HUES6 (cell line): ENCODE measurements at regions not wholly inside any gene's neighbourhood (a gene's known extent, or its start where the extent isn't known, plus 50 kb on each side); places are given as distances from the start of the nearest gene placed in this dataset.
A peak's percentile ranks its signal among the peaks of the same experiment; 100 is the strongest.

Experiments used
- H3K27ac ChIP-seq: 2 replicates; pipeline ENCODE4 v1.7.0; 2013; ENCODE audit warnings: low read depth, mild to moderate bottlenecking, low read length, inconsistent platforms
- H3K27me3 ChIP-seq: 2 replicates; pipeline ENCODE4 v1.6.1; 2013; ENCODE audit warnings: low read length; ENCODE audit not compliant: control insufficient read depth, insufficient read depth
- H3K36me3 ChIP-seq: 2 replicates; pipeline ENCODE4 v1.6.1; 2013; ENCODE audit warnings: low read length; ENCODE audit not compliant: control insufficient read depth, insufficient read depth
- H3K4me1 ChIP-seq: 2 replicates; pipeline ENCODE4 v1.6.1; 2013; ENCODE audit warnings: low read length; ENCODE audit not compliant: control insufficient read depth, insufficient read depth
- H3K4me3 ChIP-seq: 2 replicates; pipeline ENCODE4 v1.5.1; 2013; ENCODE audit warnings: low read depth, low read length
- H3K9ac ChIP-seq: one replicate; pipeline ENCODE4 v1.6.1; 2013; ENCODE audit warnings: mild to moderate bottlenecking, low read length
- H3K9me3 ChIP-seq: 2 replicates; pipeline ENCODE4 v1.6.1; 2013; ENCODE audit warnings: low read depth, low read length; ENCODE audit not compliant: control insufficient read depth, insufficient read depth

GRCh38 chr6:94394822-94395221 is 975.5 kb upstream of the EPHA7 start:
- no peak overlapping the region for H3K9ac ChIP-seq
- H3K36me3 ChIP-seq, result no peaks in the 10 kb centered on the region
- H3K27ac ChIP-seq, result no peak overlapping the region
- no peak overlapping the region for H3K4me3 ChIP-seq
- no peaks in the 10 kb centered on the region for H3K9me3 ChIP-seq
- H3K4me1 ChIP-seq, result no peaks in the 10 kb centered on the region
- H3K27me3 ChIP-seq, result no peaks in the 10 kb centered on the region

GRCh38 chr6:94389218-94389617 is 969.9 kb upstream of the EPHA7 start:
- H3K36me3 ChIP-seq, result no peaks in the 10 kb centered on the region
- H3K27me3 ChIP-seq, result no peaks in the 10 kb centered on the region
- H3K4me1 ChIP-seq, result no peaks in the 10 kb centered on the region
- H3K27ac ChIP-seq, result no peak overlapping the region
- H3K9me3 ChIP-seq, result no peaks in the 10 kb centered on the region
- no peak overlapping the region for H3K4me3 ChIP-seq
- H3K9ac ChIP-seq, result no peak overlapping the region

DNA sequence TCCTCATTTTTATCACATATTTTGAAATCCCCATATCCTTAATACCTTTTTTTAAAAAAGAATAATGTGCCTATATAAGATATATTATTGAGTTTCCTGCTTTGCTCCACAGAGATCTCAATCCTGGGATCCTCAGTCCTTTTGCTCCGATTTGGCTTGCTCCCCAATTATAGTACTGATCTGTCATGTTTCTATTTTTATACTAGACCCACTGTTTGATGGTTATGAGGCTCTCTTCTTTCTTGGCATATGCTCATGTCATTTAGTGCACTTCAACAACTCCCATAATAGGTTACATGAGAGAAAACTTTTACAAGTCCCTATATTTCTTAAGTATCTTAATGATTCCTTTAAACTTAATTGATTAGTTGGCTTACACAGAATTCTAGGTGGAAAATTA is 958.5 kb upstream of the EPHA7 start:
- Histone ChIP-seq H3K9ac (no peak overlapping the region), H3K4me1 (no peaks in the 10 kb centered on the region), H3K27ac (no peak overlapping the region), H3K9me3 (0 out of 2 replicates have a peak, but pooled peaks cover 2% of the 10 kb centered on the region), H3K4me3 (no peak overlapping the region), H3K36me3 (no peaks in the 10 kb centered on the region), H3K27me3 (no peaks in the 10 kb centered on the region)

DNA sequence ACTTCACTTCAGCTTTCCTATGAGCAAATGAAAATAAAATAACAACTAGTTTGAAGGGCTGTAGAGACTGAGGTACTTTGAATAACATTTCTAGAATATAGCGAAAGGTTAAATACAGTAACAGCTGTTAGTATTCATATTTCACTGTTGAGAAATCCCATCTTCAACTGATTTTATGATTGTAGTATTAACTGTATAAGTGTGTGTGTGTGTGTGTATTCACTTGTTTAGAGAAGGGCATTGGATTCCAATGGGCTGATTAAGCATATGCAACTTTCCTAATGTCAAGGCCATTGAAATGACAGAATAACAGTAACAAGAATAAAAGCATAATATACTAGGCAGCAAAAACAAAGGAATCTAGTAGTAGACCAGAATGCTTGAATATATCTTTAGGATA is 957.5 kb upstream of the EPHA7 start:
- no peaks in the 10 kb centered on the region for H3K27me3 ChIP-seq
- H3K4me3 ChIP-seq, result no peak overlapping the region
- no peaks in the 10 kb centered on the region for H3K36me3 ChIP-seq
- H3K9me3 ChIP-seq, result 0 out of 2 replicates have a peak, but pooled peaks cover 2% of the 10 kb centered on the region
- H3K9ac ChIP-seq, result no peak overlapping the region
- no peaks in the 10 kb centered on the region for H3K4me1 ChIP-seq
- no peak overlapping the region for H3K27ac ChIP-seq

DNA sequence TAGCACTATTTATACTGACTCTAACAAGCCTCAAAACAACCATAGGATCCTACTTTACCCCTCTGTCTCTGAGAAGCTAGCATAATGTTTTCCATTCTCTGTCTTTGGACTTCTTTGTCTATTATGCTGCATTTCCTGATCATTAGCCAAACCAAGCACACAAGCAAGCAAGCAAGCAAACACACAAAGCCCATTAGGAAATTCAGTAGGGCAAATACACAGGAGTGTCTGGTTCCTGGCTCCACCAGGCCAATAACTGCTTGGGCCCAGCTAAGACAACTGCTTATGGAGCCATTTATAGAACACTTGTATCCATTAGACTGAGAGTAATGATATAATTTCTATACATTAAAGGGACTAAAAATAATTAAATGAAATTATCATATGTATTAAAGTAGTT is 952.9 kb upstream of the EPHA7 start:
- Histone ChIP-seq H3K27ac (no peak overlapping the region), H3K36me3 (no peaks in the 10 kb centered on the region), H3K4me3 (no peak overlapping the region), H3K9me3 (no peaks in the 10 kb centered on the region), H3K4me1 (no peaks in the 10 kb centered on the region), H3K27me3 (no peaks in the 10 kb centered on the region), H3K9ac (no peak overlapping the region)

DNA sequence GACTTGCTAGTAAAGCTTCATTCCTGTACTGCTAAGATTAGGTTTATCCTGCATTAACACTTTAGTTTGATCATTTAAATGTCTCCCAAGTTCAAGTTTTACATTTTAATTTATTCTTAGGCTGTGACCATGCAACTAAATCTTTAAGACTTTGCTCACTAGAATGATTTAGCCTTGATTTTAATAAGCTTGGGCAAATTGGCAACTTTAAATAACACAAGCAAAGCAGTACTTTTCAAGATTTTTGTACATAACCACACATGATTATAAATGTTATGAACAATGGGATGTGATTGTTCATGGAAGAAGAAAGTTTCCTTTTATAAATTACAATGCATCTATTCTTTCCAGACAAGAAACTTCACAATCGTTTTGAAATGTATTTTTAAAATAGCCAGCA is 948.0 kb upstream of the EPHA7 start:
- Histone ChIP-seq H3K9me3 (no peaks in the 10 kb centered on the region), H3K4me3 (no peak overlapping the region), H3K27me3 (no peaks in the 10 kb centered on the region), H3K36me3 (no peaks in the 10 kb centered on the region), H3K4me1 (no peaks in the 10 kb centered on the region), H3K27ac (no peak overlapping the region), H3K9ac (no peak overlapping the region)

GRCh38 chr6:94362061-94362864 is 942.9 kb upstream of the EPHA7 start:
- Histone ChIP-seq H3K4me1 (no peaks in the 10 kb centered on the region), H3K27me3 (no peaks in the 10 kb centered on the region), H3K9ac (no peak overlapping the region), H3K36me3 (no peaks in the 10 kb centered on the region), H3K9me3 (no peaks in the 10 kb centered on the region), H3K4me3 (no peak overlapping the region), H3K27ac (no peak overlapping the region)

DNA sequence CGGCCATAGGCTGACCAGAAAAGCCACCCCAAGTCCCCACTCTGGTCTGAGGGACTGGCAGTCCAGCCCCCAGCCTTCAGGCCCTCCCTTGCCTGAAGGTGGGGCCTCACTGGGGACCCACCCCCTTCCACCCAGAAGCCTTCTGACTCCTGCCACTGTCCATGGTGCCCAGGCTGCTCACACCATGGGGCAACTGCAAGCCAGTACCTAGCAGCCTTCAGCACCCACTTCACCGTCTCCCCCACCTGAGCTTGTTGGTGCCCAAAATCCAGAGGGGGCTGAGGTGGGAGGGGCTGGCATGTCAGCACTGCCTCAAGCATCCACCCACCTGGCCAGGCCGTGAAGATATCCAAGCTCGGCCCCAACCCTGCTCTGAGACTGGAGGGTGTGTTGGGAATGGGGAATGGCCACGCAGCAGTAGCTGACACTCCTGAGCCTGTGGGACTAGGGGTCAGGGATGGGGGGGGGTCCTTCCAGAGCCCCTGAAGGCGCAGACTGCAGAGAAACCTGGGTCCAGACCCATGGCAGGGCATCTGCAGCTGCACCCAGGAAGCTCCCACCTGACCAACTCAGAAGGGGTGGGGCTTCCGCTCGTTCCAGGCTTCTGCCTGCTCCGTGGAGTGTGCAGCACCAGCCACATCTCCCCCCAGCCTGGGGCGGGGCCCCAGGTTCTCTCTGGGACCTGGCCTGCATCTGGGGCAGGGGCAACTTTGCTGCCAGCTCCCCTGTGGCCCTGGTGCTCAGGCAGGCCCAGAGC is 942.1 kb upstream of the EPHA7 start:
- Histone ChIP-seq H3K4me3 (no peak overlapping the region), H3K27me3 (no peaks in the 10 kb centered on the region), H3K27ac (no peak overlapping the region), H3K36me3 (no peaks in the 10 kb centered on the region), H3K9ac (no peak overlapping the region), H3K9me3 (no peaks in the 10 kb centered on the region), H3K4me1 (no peaks in the 10 kb centered on the region)

DNA sequence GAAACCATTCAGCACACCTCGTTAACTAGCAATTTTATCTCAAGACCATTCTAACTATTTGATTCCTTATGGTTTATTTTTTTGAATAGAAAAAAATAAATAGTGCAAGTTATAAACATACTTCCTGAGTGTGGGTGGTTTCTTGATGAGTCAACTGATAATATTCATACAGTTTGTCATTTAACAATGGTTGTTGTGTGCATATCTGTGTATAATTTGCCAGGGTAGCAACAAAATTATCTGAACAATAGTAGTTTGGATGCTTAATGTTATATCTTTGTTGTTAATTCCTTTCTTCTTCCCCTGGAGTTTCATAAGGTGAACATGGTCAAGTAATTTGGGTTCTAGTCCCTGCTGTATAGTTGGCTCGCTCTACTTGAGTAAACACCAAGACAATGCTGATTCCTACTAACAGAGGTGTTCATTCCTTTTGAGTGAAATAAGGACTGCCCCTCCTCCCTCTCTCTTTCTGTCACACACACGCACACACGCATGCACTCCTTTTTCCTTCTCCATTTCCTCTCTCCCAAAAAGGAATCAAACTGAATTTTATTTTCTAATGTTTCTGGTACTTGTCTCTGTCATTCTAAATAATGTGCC is 938.1 kb upstream of the EPHA7 start:
- no peaks in the 10 kb centered on the region for H3K9me3 ChIP-seq
- no peaks in the 10 kb centered on the region for H3K36me3 ChIP-seq
- no peak overlapping the region for H3K9ac ChIP-seq
- no peak overlapping the region for H3K4me3 ChIP-seq
- no peaks in the 10 kb centered on the region for H3K4me1 ChIP-seq
- H3K27ac ChIP-seq, result no peak overlapping the region
- no peaks in the 10 kb centered on the region for H3K27me3 ChIP-seq

- no peaks in the 10 kb centered on the region for H3K36me3 ChIP-seq
- no peak overlapping the region for H3K9ac ChIP-seq
- peak overlapping the region; percentile 20; the same call in 1 of the 2 replicates for H3K4me3 ChIP-seq
- no peaks in the 10 kb centered on the region for H3K27me3 ChIP-seq
- H3K9me3 ChIP-seq, result no peaks in the 10 kb centered on the region
- H3K4me1 ChIP-seq, result peaks cover 7% of the 10 kb centered on the region; the same call in 1 of the 2 replicates
- H3K27ac ChIP-seq, result no peak overlapping the region
Observed at GRCh38 chr6:94350833-94351232, 931.5 kb upstream of the EPHA7 start.

DNA sequence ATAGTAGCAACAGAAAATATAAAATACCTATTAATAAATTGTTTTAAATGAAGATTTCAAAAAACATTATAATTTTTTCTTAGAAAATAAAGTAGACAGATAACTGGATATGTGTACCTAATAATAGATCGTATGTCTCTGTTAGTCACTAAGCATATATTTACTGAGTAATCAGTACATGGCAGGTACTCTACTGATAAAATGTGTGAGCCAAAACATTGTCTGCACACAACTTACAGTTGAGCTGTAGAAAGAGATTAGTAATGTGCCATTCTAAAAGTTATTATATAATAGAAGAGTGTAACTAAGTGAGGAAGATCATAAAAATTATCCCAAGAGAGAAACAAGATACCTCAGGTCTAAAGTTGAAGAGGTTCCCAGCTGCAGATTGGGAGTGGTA is 929.9 kb upstream of the EPHA7 start:
- Histone ChIP-seq H3K36me3 (no peaks in the 10 kb centered on the region), H3K9me3 (no peaks in the 10 kb centered on the region), H3K4me3 (no peak overlapping the region), H3K27ac (no peak overlapping the region), H3K9ac (no peak overlapping the region), H3K27me3 (no peaks in the 10 kb centered on the region), H3K4me1 (peaks cover 7% of the 10 kb centered on the region; the same call in 1 of the 2 replicates)
